K562 (cell line): ENCODE measurements at regions not wholly inside any gene's neighbourhood (a gene's known extent, or its start where the extent isn't known, plus 50 kb on each side); places are given as distances from the start of the nearest gene placed in this dataset.

Source experiments
- ATAC-seq: fragments of 200-7000 bp; cut with Tn5 transposase; 3 replicates; pipeline ENCODE4 v1.9.1; 2020; ENCODE audit warnings: moderate library complexity
- BruUV-seq: library from RNA; stranded (reverse); fragments of 400-500 nt; replicated peaks from 2 replicates; lab custom pipeline; 2021; lab: Mats Ljungman, UMichigan
- CTCF ChIA-PET: fragments of 300-600 bp; formaldehyde crosslinking; extraction: SDS; loops from one replicate; lab custom pipeline; 2021; ENCODE audit warnings: low intra/inter-chr PET ratio; lab: Yijun Ruan, JAX
- POLR2A ChIA-PET: fragments of 300-600, 350-650 bp; sonication (Branson Sonifier 250); formaldehyde crosslinking; extraction: SDS; loops from one replicate; lab custom pipeline; 2021; ENCODE audit warnings: antibody characterized with exemption, inconsistent platforms; lab: Yijun Ruan, JAX
- DNase-seq, 4 experiments: peaks; one replicate each; pipeline versions ENCODE4 v3.0.0 to v3.0.0-alpha.2; 2011 to 2018; ENCODE audit warnings: low spot score in 3 of 4, mixed read lengths in 3 of 4; ENCODE audit errors: extremely low read depth in 1 of 4
- FAIRE-seq: peaks from 2 replicates; lab custom pipeline; 2011; peaks lifted over from hg19 to GRCh38; lab: Jason Lieb, UNC
- H2AFZ ChIP-seq: 2 replicates; pipeline ENCODE4 v1.6.0; 2011; ENCODE audit warnings: low read depth, low read length, control low read depth, inconsistent platforms
- H3K27ac ChIP-seq: fragments of 200-600 bp; 3 replicates; pipeline ENCODE4 v1.8.0; 2011; ENCODE audit warnings: low read depth, mild to moderate bottlenecking, control low read depth, inconsistent platforms, low read length, moderate library complexity, mixed read lengths; ENCODE audit errors: extremely low read depth
- H3K27me3 ChIP-seq, 2 experiments: fragments of 300-600 bp in 1 of 2; 2 replicates in 1 of 2; 3 replicates in 1 of 2; pipeline versions ENCODE4 v1.6.0 to v1.8.0; 2011; ENCODE audit warnings: inconsistent platforms in 2 of 2, low read length in 2 of 2, mild to moderate bottlenecking in 1 of 2, mixed read lengths in 1 of 2, moderate library complexity in 1 of 2; ENCODE audit not compliant: control insufficient read depth in 2 of 2, insufficient read depth in 2 of 2
- H3K36me3 ChIP-seq: fragments of 300-600 bp; 3 replicates; pipeline ENCODE4 v1.8.0; 2011; ENCODE audit warnings: mild to moderate bottlenecking, low read length, inconsistent platforms; ENCODE audit not compliant: control insufficient read depth, insufficient read depth
- H3K4me1 ChIP-seq, 2 experiments: fragments of 200-600 bp in 1 of 2; replicated peaks in 1 of 2; 2 replicates in 1 of 2; 3 replicates in 1 of 2; pipeline versions ENCODE4 v1.5.1 to v1.8.0; 2011; ENCODE audit warnings: inconsistent platforms in 2 of 2, low read length in 2 of 2, mild to moderate bottlenecking in 1 of 2, mixed read lengths in 1 of 2, moderate library complexity in 1 of 2; ENCODE audit not compliant: control insufficient read depth in 2 of 2, insufficient read depth in 2 of 2
- H3K4me2 ChIP-seq: 2 replicates; pipeline ENCODE4 v1.6.1; 2011; ENCODE audit warnings: low read length, control low read depth, inconsistent platforms, mixed read lengths; ENCODE audit not compliant: insufficient read depth
- H3K4me3 ChIP-seq: fragments of 200-600 bp; sonication (generic), shearing (Covaris generic); 2 replicates; pipeline ENCODE4 v1.5.1; 2016; ENCODE audit warnings: control low read depth, inconsistent platforms
- H3K79me2 ChIP-seq: fragments of 200-600 bp; 3 replicates; pipeline ENCODE4 v1.8.0; 2011; ENCODE audit warnings: low read length, inconsistent platforms; ENCODE audit not compliant: control insufficient read depth, insufficient read depth
- H3K9ac ChIP-seq, 2 experiments: 2 replicates each; pipeline versions ENCODE4 v1.6.0 to v1.6.1; 2011; ENCODE audit warnings: low read depth in 2 of 2, low read length in 2 of 2, control low read depth in 1 of 2, inconsistent platforms in 1 of 2, mild to moderate bottlenecking in 1 of 2, mixed read lengths in 1 of 2; ENCODE audit not compliant: insufficient read depth in 1 of 2
- H3K9me1 ChIP-seq: one replicate; pipeline ENCODE4 v1.6.0; 2011; ENCODE audit warnings: inconsistent platforms, mild to moderate bottlenecking, low read length, moderate library complexity; ENCODE audit not compliant: control insufficient read depth, insufficient read depth
- H3K9me3 ChIP-seq: replicated peaks from 2 replicates; pipeline ENCODE4 v1.5.1; 2011; ENCODE audit warnings: low read depth, low read length, inconsistent platforms; ENCODE audit not compliant: control insufficient read depth, insufficient read depth
- H4K20me1 ChIP-seq: replicated peaks from 2 replicates; pipeline ENCODE4 v1.6.1; 2011; ENCODE audit warnings: low read length, inconsistent platforms, mixed read lengths; ENCODE audit not compliant: control insufficient read depth, insufficient read depth
- CEBPB ChIP-seq: fragments of 450-650 bp; IDR thresholded peaks from 2 replicates; pipeline ENCODE4 v1.6.1; 2016; ENCODE audit warnings: missing genetic modification characterization, missing compliant biosample characterization
- COPS2 ChIP-seq: fragments of 450-650 bp; conservative IDR thresholded peaks from 2 replicates; pipeline ENCODE4 v1.6.1; 2016; ENCODE audit warnings: mild to moderate bottlenecking, moderate library complexity
- CREBBP ChIP-seq: IDR thresholded peaks from one replicate; pipeline ENCODE4 v1.6.1; 2012; ENCODE audit warnings: low read depth, mild to moderate bottlenecking, control low read depth, inconsistent platforms, low read length
- RHOXF2B ChIP-seq: fragments of 250-450 bp; sonication (Bioruptor Pico); conservative IDR thresholded peaks from 2 replicates; pipeline ENCODE4 v1.5.1; 2021
- SRF ChIP-seq, 2 experiments: fragments of 250-450, 450-650 bp in 1 of 2; sonication (Bioruptor Pico) in 1 of 2; sonication (generic) in 1 of 2; formaldehyde crosslinking; IDR thresholded peaks; 2 replicates each; pipeline versions ENCODE4 v1.5.0 to v1.5.1; 2020 to 2022; ENCODE audit warnings: mild to moderate bottlenecking in 1 of 2, missing genetic modification reagents in 1 of 2
- UBTF ChIP-seq, 2 experiments: IDR thresholded peaks; 2 replicates each; pipeline ENCODE4 v1.6.1; 2012; ENCODE audit warnings: improper control_type of control experiment in 2 of 2, low read depth in 2 of 2, low read length in 2 of 2, borderline replicate concordance in 1 of 2
- WGBS: fragments of 100-300 bp; shearing (Covaris generic); methylation state at CpG from one replicate; pipeline ENCODE4 v1.1.6; 2016; ENCODE audit warnings: low coverage, mixed read lengths; ENCODE audit not compliant: insufficient coverage; ENCODE audit errors: missing lambda C conversion rate; 5-methylcytosine and 5-hydroxymethylcytosine counted together
- in situ Hi-C: fragments of 300-500 bp; cut with MboI; formaldehyde crosslinking; loops from 4 replicates; pipeline ENCODE4 v1.15.0; 2018; ENCODE audit warnings: inconsistent platforms, mixed read lengths
- intact Hi-C: fragments of 100-400 bp; cut with micrococcal nuclease; formaldehyde crosslinking; loops from 2 replicates; pipeline ENCODE4 v1.14.2; 2022

GRCh38 chr17:70924776-70925175, 755.4 kb downstream of the KCNJ2 start:
- no peaks in the 10 kb centered on the region for H3K4me1 ChIP-seq
- 0% methylated on average over 4 of the region's 4 CpGs for WGBS
- no peaks in the 10 kb centered on the region for H4K20me1 ChIP-seq
- FAIRE-seq (no peak), ATAC-seq (no peak), DNase-seq (no peak)
- no peak overlapping the region for H3K4me2 ChIP-seq
- H2AFZ ChIP-seq: no peak overlapping the region
- no peak overlapping the region for H3K27ac ChIP-seq
- no peaks in the 10 kb centered on the region for H3K27me3 ChIP-seq
- no peak overlapping the region for H3K9ac ChIP-seq
- H3K36me3 ChIP-seq: no peaks in the 10 kb centered on the region
- TF ChIP-seq CEBPB (tag) (peak; percentile 21; the same call in 1 of the 2 replicates), RHOXF2B (no peak)
- intact Hi-C loops (no loop called here), in situ Hi-C loops (no loop called here)
- no peaks in the 10 kb centered on the region for H3K9me1 ChIP-seq
- CTCF ChIA-PET: no interaction called here
- POLR2A ChIA-PET: interaction anchor here (0.6 kb wide), 1 partner anchor 1322 kb away, joined by 3 read pairs; no protein-coding TSS in a partner anchor
- no TSS peak for BruUV-seq
- no peak overlapping the region for H3K4me3 ChIP-seq
- no peaks in the 10 kb centered on the region for H3K79me2 ChIP-seq
- H3K9me3 ChIP-seq: no peaks in the 10 kb centered on the region

- POLR2A ChIA-PET: interaction anchor here (0.6 kb wide), 1 partner anchor 359 kb away, joined by 3 read pairs; no protein-coding TSS in a partner anchor
- in situ Hi-C loops (no loop called here), intact Hi-C loops (no loop called here)
- BruUV-seq: no TSS peak
- CTCF ChIA-PET: no interaction called here
- no peaks in the 10 kb centered on the region for H3K79me2 ChIP-seq
- H3K36me3 ChIP-seq: no peaks in the 10 kb centered on the region
- no peak overlapping the region for H3K4me2 ChIP-seq
- H3K4me1 ChIP-seq: no peaks in the 10 kb centered on the region
- 4% methylated on average over 2 of the region's 2 CpGs for WGBS
- H3K27ac ChIP-seq: no peak overlapping the region
- H3K27me3 ChIP-seq: no peaks in the 10 kb centered on the region
- H3K9me1 ChIP-seq: no peaks in the 10 kb centered on the region
- DNase-seq (no peak), FAIRE-seq (no peak), ATAC-seq (no peak)
- no peak overlapping the region for H3K4me3 ChIP-seq
- no peaks in the 10 kb centered on the region for H3K9me3 ChIP-seq
- H4K20me1 ChIP-seq: no peaks in the 10 kb centered on the region
- H2AFZ ChIP-seq: no peak overlapping the region
- H3K9ac ChIP-seq: no peak overlapping the region
- no peak for TF ChIP-seq CREBBP
- TF ChIP-seq UBTF (IDR thresholded peaks at IDR 0.05; ENCODE audit: borderline replicate concordance in 1 of 2, low read depth in 2 of 2, low read length in 2 of 2): no peak
- TF ChIP-seq COPS2: no peak
- TF ChIP-seq SRF (CRISPR knock-in tag; IDR thresholded peaks at IDR 0.05): no peak
Observed at GRCh38 chr17:70929226-70929625, 759.9 kb downstream of the KCNJ2 start.
